Hematopoietic multipotent progenitor cell treated with erythropoietin and hydrocortisone succinate and interleukin-3 and kit ligand, for 17 days (in vitro differentiated cells): ENCODE measurements at regions not wholly inside any gene's neighbourhood (a gene's known extent, or its start where the extent isn't known, plus 50 kb on each side); places are given as distances from the start of the nearest gene placed in this dataset.

Experiments used
- DNase-seq: peaks from one replicate; pipeline ENCODE4 v3.0.0-alpha.2; 2015; ENCODE audit warnings: low spot score

DNA sequence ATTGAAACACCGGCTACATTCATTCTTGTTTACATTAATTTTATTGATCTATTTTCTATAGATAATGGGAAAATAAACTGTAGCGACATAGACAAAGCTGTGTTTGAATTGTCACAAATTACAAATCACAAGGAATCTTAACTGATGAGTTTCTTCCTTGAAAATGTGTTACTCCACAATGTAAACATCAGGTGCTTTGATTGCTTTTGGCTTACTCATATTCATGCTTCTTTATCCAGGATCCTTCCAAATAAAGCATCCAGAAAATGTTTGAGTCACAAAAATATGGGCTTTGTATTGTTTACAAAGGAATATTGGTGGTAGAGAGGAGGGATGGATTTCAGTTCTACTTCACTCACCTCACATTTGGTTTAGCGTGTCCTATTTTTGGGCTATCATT lies 64.0 kb downstream of the BMP2 start:
- DNase-seq = no peak

DNA sequence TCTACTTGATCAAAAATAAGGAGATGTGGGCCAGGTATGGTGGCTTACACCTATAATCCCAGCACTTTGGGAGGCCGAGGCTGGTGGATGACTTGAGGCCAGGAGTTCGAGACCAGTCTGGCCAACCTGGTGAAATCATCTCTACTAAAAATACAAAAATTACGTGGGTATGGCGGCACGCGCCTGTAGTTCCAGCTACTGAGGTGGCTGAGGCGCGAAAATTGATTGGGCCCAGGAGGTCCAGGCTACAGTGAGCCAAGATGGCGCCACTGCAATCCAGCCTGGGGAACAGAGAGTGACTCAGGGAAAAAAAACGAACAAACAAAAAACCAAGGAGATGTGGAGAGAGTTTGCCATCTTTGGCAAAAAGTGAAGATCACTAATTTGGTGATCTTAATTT lies 65.3 kb downstream of the BMP2 start:
- DNase-seq = no peak

DNA sequence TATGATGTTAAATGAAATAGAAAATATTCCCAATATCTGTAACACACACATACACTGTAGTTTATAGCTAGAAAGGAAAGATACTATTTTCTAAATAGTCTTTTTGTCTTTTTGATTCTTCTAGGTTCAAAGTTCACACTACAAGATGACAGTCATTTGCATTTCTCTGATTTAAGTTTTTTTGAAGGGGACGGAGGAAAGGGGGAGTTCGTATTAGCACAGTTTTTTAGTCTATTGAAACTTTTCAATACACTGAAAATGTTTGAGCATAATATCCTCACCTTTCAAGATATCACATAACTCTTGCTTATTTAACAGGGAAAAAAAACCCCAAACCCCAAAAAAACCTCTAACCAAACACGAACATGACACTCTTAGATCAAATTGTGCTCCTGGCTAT lies 68.1 kb downstream of the BMP2 start:
- no peak for DNase-seq

DNA sequence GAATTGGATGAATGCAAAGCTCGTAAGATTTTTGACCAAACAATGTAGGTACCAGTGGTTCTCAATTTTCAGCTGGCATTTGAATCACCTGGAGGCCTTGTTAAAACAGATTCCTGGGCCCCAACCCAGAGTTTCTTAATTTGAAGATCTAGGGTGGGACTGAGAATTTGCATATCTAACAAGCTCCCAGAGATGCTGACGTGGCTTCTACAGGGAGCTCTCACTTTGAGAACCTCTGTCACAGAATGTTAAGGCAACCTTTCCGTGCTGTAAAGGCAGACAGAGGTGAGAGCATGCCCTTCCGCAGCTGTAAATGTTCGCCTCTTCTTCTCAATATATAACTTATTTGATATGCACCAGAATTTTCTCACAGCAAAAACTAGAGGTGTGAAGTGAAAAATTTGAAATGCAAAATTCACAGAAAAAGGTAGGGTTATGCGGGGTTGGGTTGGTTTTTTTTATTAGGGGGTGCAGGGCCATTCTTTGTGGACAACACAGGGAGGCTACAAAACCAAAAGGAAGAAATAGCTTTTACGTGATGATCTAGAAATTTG lies 69.4 kb downstream of the BMP2 start:
- no peak for DNase-seq

DNA sequence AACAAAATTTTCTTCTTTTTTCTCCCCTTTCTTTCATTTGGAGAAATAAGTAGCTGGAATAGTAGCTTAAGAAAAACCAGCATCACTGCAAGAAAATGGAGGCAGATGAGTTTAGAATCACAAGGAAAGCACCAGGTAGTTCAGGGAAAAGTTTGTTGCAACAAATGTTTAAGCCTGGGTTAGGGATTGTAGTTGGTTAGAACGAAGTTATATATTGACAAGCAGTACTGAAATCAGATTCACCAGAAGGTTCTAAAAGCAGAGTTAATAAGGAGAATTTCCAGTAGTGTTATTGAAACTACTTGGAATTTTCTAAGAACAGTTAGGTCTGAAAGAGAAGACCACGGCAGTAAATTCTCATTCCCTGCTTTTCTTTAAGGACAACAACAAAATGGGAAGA lies 70.2 kb downstream of the BMP2 start:
- no peak for DNase-seq

DNA sequence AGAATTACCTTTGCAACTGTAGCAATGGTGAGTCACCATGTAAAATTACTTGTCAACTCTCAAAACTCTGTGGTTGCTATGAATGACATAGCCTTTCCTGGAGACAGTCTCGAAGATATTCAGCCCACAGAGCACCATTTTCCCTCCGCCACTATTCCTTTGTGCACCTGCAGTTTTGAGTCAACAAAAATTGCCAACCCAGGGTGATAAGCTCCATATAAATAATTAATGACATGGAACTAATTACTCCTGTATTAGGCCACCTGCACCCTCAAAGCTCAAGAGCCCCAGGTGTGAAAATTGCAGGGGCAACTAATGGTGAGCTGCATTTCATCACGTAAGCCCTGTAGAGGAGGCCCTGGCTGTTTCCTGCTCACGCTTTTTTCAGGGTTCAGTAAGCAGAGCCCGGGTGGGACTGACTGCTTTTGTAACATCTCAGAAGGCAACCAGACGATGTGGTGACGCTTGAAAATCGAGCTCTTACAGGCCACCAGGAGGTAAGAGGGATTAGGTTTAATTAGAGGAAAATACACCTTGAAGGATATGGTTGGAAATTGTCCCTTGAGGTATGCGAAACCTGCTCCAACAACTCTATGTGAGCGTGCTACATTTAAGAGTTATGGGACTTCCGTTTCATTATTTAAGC lies 70.8 kb downstream of the BMP2 start:
- no peak for DNase-seq

DNA sequence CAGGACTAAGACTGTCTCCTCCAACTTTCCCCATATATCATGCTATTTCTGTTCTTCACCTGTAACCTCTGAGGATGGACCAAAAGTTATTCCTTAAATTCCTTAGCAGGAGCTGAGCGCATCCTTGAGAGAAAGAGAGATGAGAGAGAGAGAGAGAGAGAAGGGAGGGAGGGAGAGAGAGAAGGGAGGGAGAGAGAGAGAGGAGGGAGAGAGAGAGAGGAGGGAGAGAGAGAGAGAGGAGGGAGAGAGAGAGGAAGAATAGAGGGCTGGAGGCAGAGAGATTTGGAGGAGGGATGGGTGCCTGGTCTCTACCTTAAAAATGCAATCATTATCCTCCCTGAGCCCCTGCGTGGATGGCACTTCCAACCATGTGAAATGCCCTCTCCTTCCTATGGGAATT lies 73.6 kb downstream of the BMP2 start:
- no peak for DNase-seq

DNA sequence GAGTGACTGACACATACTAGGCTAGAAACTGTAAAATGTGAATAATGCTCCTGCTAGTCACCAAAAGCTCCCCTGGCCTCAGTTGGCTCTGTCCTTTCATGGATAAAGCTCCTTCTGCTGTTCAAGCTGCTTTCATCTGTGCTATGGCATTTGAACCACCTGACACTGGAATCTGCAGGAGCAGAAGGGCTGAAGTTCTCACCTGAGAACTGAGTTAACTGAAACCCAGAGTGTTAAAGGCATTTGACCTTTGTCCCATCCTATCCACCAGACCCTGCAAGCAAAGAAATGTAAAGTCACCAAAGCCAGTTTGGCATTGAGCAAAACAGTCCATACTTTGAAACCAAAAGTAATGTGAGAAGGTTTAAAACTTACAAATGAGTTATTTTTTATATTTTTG lies 77.7 kb downstream of the BMP2 start:
- DNase-seq = no peak

DNA sequence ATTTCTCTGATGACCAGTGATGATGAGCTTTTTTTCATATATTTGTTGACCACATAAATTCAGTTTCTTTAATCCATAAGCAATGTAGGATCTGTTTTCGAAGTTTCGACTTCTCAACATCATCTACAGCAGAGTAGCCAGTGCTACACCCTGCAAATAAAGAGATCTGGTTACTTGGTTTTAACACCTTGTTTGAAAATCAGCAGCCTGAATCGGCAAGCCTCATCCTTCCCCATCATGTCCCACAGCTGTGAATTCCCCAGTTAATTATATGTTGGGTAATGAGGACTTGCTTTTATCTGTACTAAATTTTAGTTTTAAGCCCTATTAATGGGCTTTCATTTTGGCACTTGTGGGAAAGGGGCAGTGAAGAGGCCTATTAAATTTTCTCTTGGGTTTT lies 80.6 kb downstream of the BMP2 start:
- DNase-seq = no peak

DNA sequence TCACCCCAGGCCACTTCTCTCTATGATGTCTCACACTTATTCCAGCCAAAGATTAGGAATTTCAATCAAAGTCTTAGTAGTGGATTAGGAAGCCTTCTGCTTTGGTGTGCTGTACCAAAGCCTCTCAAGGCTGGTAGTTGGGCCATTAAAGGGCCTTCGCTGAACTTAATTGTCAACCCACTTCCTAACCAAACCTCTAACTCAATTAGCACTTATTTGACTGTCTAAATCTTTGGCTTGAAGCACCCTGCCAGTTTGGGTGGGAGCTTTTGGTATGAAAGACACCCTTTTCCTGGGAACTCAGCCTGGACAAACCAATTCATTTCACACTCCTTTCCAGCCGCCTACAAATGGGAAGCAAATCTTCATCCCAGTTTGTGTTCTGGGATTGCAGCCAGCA lies 81.5 kb downstream of the BMP2 start:
- DNase-seq = no peak

DNA sequence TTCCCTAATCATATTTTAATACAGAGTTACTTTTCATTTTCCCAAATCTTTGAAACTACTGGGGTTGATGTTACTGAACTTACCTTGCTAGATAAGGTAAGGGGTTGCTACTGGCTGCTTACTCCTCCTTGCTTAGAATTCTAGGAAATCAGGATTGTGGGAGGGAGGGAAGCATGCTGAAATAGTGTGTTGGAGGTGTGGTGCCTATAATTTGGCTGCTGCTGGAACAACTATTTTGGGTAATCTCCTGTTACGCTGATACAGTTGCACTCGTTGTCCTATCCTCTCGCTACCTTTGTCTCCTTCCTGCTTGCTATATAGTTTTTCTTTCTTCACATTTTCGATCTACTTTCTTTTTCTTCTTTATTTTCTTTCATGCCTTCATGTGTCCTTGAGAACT lies 83.7 kb downstream of the BMP2 start:
- no peak for DNase-seq

DNA sequence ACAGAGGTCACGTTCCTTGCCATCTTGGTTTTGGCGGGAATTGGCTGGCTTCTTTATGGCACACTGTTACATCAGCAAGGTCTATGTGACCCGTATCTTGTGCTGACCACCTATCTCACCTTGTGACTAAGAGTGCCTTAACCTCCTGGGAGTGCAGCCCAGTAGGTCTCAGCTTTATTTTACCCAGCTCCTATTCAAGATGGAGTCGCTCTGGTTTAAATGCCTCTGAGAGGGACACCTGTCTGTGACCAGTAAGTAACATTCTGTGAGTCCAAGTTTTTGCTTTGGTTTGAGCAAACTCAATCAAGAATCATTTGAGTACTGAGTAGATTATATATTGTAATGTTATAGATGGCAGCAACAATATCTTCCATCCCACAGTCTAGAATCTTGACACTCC lies 85.0 kb downstream of the BMP2 start:
- DNase-seq = no peak

DNA sequence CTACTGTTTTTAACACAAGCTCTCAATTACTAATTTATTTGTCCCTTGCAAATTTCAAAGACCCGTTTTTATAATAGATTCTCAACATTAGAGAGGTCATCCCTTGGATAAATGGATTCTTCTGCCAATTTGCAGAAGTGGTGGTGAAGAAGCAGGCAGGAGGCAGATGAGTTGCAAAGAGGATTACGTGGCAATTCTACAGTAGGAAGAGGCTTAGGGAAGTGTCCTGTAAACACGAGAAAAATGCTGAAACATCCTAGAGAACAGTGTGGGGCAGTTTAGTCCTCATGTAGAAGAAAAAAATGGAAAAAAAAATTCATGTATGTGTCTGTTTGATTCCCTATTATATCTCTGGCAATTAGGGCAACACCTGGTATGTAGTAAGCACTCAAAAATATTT lies 87.6 kb downstream of the BMP2 start:
- no peak for DNase-seq

DNA sequence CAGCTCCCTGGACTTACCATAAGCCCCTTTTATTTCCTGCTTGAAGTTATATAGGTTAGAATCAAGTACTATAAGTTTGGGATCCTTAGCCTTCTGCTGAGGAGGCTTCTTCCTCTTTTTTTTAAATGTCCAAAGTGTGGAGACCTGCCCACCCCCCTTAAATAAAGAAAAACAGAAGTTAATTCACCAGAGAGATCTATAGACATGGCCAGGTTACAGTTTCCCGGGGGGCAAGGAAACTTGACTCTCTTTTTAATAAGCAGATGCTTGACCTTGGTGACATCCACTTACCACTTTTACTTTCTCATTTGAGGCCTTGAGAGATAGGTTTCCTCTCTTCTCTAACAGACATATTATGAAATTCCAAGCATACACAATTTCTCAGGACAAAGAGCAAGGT lies 88.3 kb downstream of the BMP2 start:
- no peak for DNase-seq

DNA sequence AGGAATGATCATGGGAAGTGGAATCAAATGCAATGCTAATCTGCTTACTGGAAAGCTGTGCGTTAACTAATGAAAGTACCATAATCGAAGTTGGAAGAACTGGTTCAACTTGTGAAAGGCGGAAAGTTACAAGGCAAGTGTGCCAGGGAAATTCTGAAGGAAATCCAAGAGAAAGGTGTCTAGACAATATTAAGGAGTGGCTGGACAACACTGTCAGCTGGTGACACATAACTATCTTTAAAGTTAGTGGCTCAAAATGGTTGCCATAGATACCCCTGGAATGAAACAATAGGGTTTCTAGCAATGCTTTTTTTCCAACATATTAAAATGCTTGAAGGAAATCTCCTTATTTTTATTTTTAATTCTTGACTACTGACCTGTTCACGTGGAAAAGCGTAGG lies 90.4 kb downstream of the BMP2 start:
- DNase-seq = no peak

DNA sequence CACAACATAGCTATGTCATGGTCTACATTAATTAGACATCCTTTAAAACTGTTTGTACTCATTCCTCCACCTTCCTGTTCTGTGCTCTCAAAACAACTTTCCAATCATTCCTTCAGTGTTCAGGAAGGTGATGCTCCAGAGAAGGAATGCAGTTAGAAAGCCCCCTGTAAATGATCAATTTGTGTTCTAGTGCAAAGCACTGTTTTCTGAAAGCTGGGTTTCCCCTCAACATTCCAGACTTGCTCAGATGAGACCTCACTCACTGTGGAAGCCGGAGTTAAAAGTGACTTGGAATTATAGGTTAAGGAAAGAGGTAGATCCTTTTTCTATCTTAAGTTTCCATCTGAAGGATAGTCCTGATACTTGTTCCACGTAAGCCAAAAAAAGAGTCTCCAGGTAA lies 95.9 kb downstream of the BMP2 start:
- DNase-seq = no peak

DNA sequence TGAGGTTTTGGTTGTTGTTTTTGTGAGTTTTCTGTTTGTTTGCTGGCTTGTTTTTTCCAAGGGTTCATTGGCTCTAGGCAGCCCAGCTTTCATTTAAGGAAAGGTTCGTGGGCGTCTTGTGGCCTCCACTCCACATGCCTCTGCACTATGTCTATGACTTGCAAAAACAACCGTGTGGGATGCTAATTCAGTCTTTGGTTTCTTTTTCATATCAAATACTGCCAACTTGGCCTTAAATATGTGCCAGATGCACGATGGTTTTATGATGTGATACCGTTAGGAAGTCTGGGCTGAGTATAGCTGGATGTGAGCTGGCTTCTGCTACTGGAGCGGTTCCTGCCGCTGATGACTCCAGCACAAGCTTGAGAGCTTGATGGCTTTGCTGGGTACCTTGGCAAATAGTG lies 96.3 kb downstream of the BMP2 start:
- no peak for DNase-seq

DNA sequence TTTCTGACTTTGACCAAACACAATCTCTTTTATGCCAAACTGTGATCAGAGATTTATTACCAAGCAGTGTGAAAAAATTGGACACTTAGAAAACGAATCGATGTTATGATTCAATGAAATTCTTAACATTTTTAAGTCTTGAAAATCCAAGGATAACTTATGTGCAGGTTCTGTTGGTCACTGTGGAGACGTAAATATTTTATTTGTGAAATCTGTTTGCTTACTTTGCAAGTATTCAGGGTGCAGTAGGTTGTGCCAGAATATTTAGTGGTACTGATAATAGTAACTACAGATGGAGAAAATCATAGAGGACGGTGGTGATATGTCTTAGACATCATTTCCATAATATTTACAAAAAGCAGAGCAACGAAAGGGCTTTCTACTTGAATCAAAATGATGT lies 97.3 kb downstream of the BMP2 start:
- DNase-seq = no peak

DNA sequence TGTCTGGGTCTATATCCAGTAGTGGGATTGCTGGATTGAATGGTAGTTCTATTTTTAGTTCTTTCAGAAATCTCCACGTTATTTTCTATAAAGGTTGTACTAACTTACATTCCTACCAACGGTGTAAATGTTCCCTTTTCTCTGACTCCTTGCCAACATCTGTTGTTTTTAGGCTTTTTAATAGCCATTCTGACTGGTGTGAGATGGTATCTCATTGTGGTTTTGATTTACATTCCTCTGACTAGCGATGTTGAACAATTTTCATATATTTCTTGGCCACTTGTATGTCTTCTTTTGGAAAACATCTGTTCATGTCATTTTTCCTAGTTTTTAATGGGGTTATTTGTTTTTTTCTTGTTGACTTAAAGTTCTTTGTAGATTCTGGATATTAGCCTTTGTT lies 99.3 kb downstream of the BMP2 start:
- no peak for DNase-seq

DNA sequence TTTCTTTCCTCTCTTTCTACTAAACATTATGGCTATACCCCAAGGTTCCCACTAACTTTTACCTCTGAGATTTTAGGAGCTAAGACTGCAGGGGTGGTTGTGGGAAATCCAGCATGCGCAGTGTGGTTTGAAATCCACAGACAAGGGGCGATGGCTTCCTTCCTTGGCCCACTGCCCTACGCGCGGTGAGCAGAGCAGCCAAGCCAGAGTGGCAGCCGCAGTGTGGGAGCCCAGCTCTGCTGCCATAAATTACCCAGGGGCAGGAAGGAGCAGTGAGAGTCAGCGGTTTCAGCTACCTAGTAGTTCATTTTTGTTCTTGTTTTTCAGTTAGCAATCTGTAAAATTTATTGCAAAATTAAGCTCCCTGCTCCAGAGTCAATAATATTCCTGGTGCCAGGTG lies 101.4 kb downstream of the BMP2 start:
- no peak for DNase-seq

DNA sequence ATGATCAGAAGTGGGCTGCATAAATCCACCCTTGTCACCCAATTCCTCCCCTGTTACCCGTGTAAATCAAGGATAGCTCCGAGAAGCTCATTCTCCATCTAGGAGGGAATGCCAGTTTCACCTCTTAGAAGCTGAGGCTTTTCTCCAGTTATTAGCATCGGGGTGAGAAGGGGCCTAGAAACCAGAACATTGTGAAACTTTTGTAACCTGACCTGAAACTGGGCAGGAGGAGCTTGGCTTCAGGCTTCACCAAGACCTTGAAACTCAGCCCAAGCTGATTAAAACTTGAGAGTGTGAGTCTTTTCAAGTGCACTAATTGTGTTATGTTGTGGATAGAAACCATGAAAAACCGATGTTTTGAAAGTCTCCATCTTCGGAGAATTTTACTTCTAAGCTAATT lies 103.1 kb downstream of the BMP2 start:
- DNase-seq = no peak

DNA sequence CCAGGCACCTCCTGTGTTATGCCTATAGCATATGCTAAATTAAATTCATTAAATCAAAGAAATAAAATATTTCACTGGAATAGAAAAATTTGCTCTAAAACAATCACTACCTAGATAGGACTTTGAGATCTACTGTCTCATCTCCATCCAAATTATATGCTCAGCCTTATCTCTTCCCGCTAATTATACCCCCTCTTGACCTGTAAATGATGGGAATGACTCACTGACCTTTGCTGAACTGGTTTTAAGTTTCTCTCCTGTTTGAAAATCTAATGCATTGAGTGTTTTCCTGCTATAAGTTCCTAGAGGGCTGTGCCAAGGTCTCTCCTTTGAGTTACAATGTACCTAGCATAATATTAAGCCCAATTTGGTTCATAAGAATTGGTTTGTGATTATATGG lies 110.1 kb downstream of the BMP2 start:
- no peak for DNase-seq

DNA sequence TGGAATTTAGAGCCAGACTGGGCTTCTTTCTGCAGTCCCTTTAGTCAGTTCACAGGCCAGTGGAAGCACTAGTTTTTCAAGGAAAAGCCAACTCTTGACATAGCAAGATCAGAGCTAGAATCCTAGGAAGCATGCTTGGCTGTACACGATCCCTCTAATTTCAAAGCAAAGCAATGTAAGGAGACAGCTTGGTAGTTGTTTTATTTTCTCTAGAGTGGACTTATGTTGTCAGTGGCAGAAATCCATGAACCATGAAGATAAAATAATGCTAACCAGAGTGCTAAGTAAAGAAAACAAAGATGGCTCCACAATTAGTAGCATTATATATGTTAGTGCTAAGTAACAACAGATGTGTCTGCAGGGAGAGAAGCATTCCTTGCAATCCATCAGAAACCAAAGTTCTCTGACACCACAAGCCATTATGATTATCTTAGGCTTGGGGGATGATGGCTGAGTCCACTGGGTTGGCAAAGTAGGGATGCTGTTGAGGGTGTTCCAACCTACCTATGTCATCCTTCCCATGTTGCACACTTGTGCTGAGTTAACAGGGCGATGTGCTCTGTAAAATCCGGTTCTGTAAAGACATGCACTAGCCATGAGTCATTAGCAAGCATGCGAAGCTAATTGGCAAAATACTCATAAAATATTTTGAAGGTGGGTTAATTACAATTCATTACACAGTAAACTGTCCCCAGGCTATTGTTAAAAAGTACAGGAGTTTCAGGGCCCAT lies 115.2 kb downstream of the BMP2 start:
- no peak for DNase-seq

DNA sequence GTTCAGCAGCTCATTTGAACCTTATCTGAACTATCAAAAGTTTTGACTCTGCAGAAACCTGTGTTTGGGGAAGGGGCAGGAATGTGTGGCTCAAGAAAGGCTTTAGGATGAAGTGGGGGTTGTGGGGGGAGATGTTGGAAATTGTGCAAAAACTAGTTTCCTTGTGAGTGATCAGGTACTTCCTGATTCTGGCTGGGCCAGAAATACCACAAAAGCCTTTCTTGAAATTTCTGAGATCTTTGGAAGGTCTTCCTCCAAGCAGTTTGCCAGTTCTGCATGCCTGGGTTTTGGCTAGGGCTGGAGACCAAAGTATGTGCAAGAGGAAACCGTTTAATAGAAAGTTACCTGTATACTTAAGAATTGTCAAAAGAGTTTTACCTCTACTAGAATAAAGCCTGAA lies 116.6 kb downstream of the BMP2 start:
- no peak for DNase-seq
